Thyroid gland (tissue), 4 donors: ENCODE measurements at regions not wholly inside any gene's neighbourhood (a gene's known extent, or its start where the extent isn't known, plus 50 kb on each side); places are given as distances from the start of the nearest gene placed in this dataset.

Source experiments
- DNase-seq, 2 donors: peaks; one replicate each; pipeline ENCODE4 v3.0.0-alpha.2; 2019
- H3K27ac ChIP-seq, 3 donors: fragments of 200-600 bp; sonication (generic); 1 replicate in 2 of 3; 2 replicates in 1 of 3; pipeline ENCODE4 v1.5.1; 2016 to 2019; ENCODE audit warnings: mild to moderate bottlenecking in 1 of 3, moderate library complexity in 1 of 3
- H3K27me3 ChIP-seq: fragments of 200-600 bp; sonication (generic); one replicate; pipeline ENCODE4 v1.5.1; 2019
- H3K36me3 ChIP-seq, 2 donors: fragments of 200-600 bp; sonication (generic); one replicate each; pipeline ENCODE4 v1.5.1; 2016 to 2019
- H3K4me1 ChIP-seq, 2 donors: fragments of 200-600 bp; sonication (generic); one replicate each; pipeline ENCODE4 v1.5.1; 2017 to 2019
- H3K4me3 ChIP-seq, 3 donors: fragments of 200-600 bp; sonication (generic); replicated peaks in 1 of 3; 1 replicate in 2 of 3; 2 replicates in 1 of 3; pipeline ENCODE4 v1.5.1; 2016; ENCODE audit warnings: mild to moderate bottlenecking in 1 of 3
- H3K9me3 ChIP-seq: fragments of 200-600 bp; sonication (generic); one replicate; pipeline ENCODE4 v1.5.1; 2017
- CTCF ChIP-seq, 6 experiments: fragments of 200-600 bp in 3 of 6; fragments of 450-650 bp in 3 of 6; sonication (generic) in 3 of 6; IDR thresholded peaks; one replicate each; pipeline ENCODE4 v1.5.1; 2016 to 2019; ENCODE audit warnings: antibody characterized with exemption in 6 of 6, mild to moderate bottlenecking in 2 of 6, inconsistent platforms in 1 of 6, moderate library complexity in 1 of 6
- POLR2A ChIP-seq, 2 donors: fragments of 450-650 bp; IDR thresholded peaks; one replicate each; pipeline ENCODE4 v1.6.1; 2017; ENCODE audit warnings: antibody characterized with exemption in 2 of 2, mild to moderate bottlenecking in 2 of 2, moderate library complexity in 1 of 2
- WGBS, 2 donors: methylation state at CpG; one replicate each; pipeline ENCODE4 v1.1.5; 2017; 5-methylcytosine and 5-hydroxymethylcytosine counted together
- intact Hi-C: fragments of 100-400 bp; cut with DNase I; formaldehyde crosslinking; loops from one replicate; pipeline ENCODE4 v1.15.1; 2023

- intact Hi-C loops, result no loop called here
- WGBS, 2 donors, result 64 to 68% methylated on average over 4 of the region's 4 CpGs
These were observed 109.5 kb upstream of the PFN2 start for GRCh38 chr3:150080058-150080730.

GRCh38 chr3:150079029-150079739 is 108.5 kb upstream of the PFN2 start:
- Histone ChIP-seq H3K27ac (peak overlapping the region; percentile 8 to 33 (median 20)), H3K36me3 (no peaks in the 10 kb centered on the region), H3K4me3 (no peak overlapping the region), H3K4me1 (peaks cover 0 to 11% of the 10 kb centered on the region in 2 donors), H3K27me3 (no peaks in the 10 kb centered on the region), H3K9me3 (no peaks in the 10 kb centered on the region)
- peak; percentile 77 to 84 for DNase-seq
- WGBS, 2 donors, result 43 to 58% methylated on average over 5 of the region's 5 CpGs
- intact Hi-C loops, result no loop called here
- TF ChIP-seq POLR2A (IDR thresholded peaks at IDR 0.05) (no peak), CTCF (IDR thresholded peaks at IDR 0.05) (no peak)

More at GRCh38 chr3:150080058-150080730, 109.5 kb upstream of the PFN2 start:
- Histone ChIP-seq H3K9me3 (no peaks in the 10 kb centered on the region), H3K36me3 (no peaks in the 10 kb centered on the region), H3K4me1 (peaks cover 0 to 11% of the 10 kb centered on the region in 2 donors), H3K27me3 (no peaks in the 10 kb centered on the region), H3K27ac (peak overlapping the region in 2 of 3 donors; percentile 33), H3K4me3 (no peak overlapping the region)
- TF ChIP-seq CTCF (IDR thresholded peaks at IDR 0.05) (no peak), POLR2A (IDR thresholded peaks at IDR 0.05) (no peak)
- DNase-seq, result no peak

- TF ChIP-seq POLR2A (IDR thresholded peaks at IDR 0.05), result no peak
- TF ChIP-seq CTCF (IDR thresholded peaks at IDR 0.05), result no peak
- no peak overlapping the region for H3K4me3 ChIP-seq
- H3K36me3 ChIP-seq, result no peaks in the 10 kb centered on the region
- H3K27me3 ChIP-seq, result no peaks in the 10 kb centered on the region
- no peaks in the 10 kb centered on the region for H3K9me3 ChIP-seq
- WGBS, 2 donors, result 60 to 69% methylated on average over 4 of the region's 4 CpGs
- intact Hi-C loops, result no loop called here
- H3K27ac ChIP-seq, result no peak overlapping the region
- no peak for DNase-seq
- H3K4me1 ChIP-seq, result peaks cover 0 to 11% of the 10 kb centered on the region in 2 donors
These were observed 107.0 kb upstream of the PFN2 start for GRCh38 chr3:150077581-150078247.

GRCh38 chr3:150077107-150077506 is 106.4 kb upstream of the PFN2 start:
- DNase-seq, result peak; percentile 31 to 44
- no peaks in the 10 kb centered on the region for H3K36me3 ChIP-seq
- H3K27me3 ChIP-seq, result no peaks in the 10 kb centered on the region
- intact Hi-C loops, result no loop called here
- TF ChIP-seq POLR2A (IDR thresholded peaks at IDR 0.05), result no peak
- H3K4me3 ChIP-seq, result no peak overlapping the region
- H3K9me3 ChIP-seq, result no peaks in the 10 kb centered on the region
- WGBS, 2 donors, result 37 to 44% methylated on average over 3 of the region's 3 CpGs
- no peak overlapping the region for H3K27ac ChIP-seq
- H3K4me1 ChIP-seq, result peaks cover 0 to 11% of the 10 kb centered on the region in 2 donors

GRCh38 chr3:150076443-150076842 is 105.7 kb upstream of the PFN2 start:
- intact Hi-C loops, result no loop called here
- WGBS, 2 donors, result 91 to 98% methylated on average over 2 of the region's 2 CpGs
- peaks cover 0 to 11% of the 10 kb centered on the region in 2 donors for H3K4me1 ChIP-seq
- H3K27ac ChIP-seq, result no peak overlapping the region
- no peaks in the 10 kb centered on the region for H3K9me3 ChIP-seq
- no peak overlapping the region for H3K4me3 ChIP-seq
- DNase-seq, result no peak
- no peaks in the 10 kb centered on the region for H3K27me3 ChIP-seq
- H3K36me3 ChIP-seq, result no peaks in the 10 kb centered on the region
- no peak for TF ChIP-seq CTCF (IDR thresholded peaks at IDR 0.05)
- no peak for TF ChIP-seq POLR2A (IDR thresholded peaks at IDR 0.05)
